Esophagus squamous epithelium (tissue), 4 donors: ENCODE measurements at regions not wholly inside any gene's neighbourhood (a gene's known extent, or its start where the extent isn't known, plus 50 kb on each side); places are given as distances from the start of the nearest gene placed in this dataset.

ENCODE experiments used
- CTCF ChIP-seq, 6 experiments: fragments of 450-650 bp in 4 of 6; fragments of 200-600 bp in 2 of 6; sonication (generic) in 2 of 6; IDR thresholded peaks; one replicate each; pipeline ENCODE4 v1.5.1; 2016 to 2019; ENCODE audit warnings: antibody characterized with exemption in 6 of 6, mild to moderate bottlenecking in 4 of 6, moderate library complexity in 4 of 6
- POLR2A ChIP-seq, 4 donors: fragments of 450-650 bp; IDR thresholded peaks; one replicate each; pipeline ENCODE4 v1.6.1; 2017; ENCODE audit warnings: antibody characterized with exemption in 4 of 4, mild to moderate bottlenecking in 4 of 4, moderate library complexity in 3 of 4

- TF ChIP-seq POLR2A (IDR thresholded peaks at IDR 0.05) = no peak
- TF ChIP-seq CTCF (IDR thresholded peaks at IDR 0.05) = no peak
These were observed 59.3 kb upstream of the MRTFB start for GRCh38 chr16:14011846-14012245.
